ENCODE measurements at regions not wholly inside any gene's neighbourhood (a gene's known extent, or its start where the extent isn't known, plus 50 kb on each side); places are given as distances from the start of the nearest gene placed in this dataset.

GRCh38 chr17:51527225-51527982, 267.1 kb downstream of the UTP18 start:
- no peak for DNase-seq (ENCODE audit: low read depth)
- no peak overlapping the region for H3K4me3 ChIP-seq (ENCODE audit: low read depth, low read length)
- TF ChIP-seq CTCF (IDR thresholded peaks at IDR 0.05; ENCODE audit: insufficient read depth, low read depth, low read length), result no peak

- DNase-seq (ENCODE audit: low read depth), result no peak
- no peak for TF ChIP-seq CTCF (IDR thresholded peaks at IDR 0.05; ENCODE audit: insufficient read depth, low read depth, low read length)
- no peak overlapping the region for H3K4me3 ChIP-seq (ENCODE audit: low read depth, low read length)
These were observed 267.8 kb downstream of the UTP18 start for GRCh38 chr17:51528111-51528510.

- TF ChIP-seq CTCF (IDR thresholded peaks at IDR 0.05; ENCODE audit: insufficient read depth, low read depth, low read length), result no peak
- no peak for DNase-seq (ENCODE audit: low read depth)
- no peak overlapping the region for H3K4me3 ChIP-seq (ENCODE audit: low read depth, low read length)
These were observed 272.9 kb downstream of the UTP18 start for GRCh38 chr17:51533219-51533618.

GRCh38 chr17:51533821-51534220, 273.5 kb downstream of the UTP18 start:
- TF ChIP-seq CTCF (IDR thresholded peaks at IDR 0.05; ENCODE audit: insufficient read depth, low read depth, low read length), result no peak
- DNase-seq (ENCODE audit: low read depth), result no peak
- H3K4me3 ChIP-seq (ENCODE audit: low read depth, low read length), result no peak overlapping the region

GRCh38 chr17:51536627-51537026, 276.3 kb downstream of the UTP18 start:
- TF ChIP-seq CTCF (IDR thresholded peaks at IDR 0.05; ENCODE audit: insufficient read depth, low read depth, low read length), result no peak
- no peak overlapping the region for H3K4me3 ChIP-seq (ENCODE audit: low read depth, low read length)
- no peak for DNase-seq (ENCODE audit: low read depth)

- H3K4me3 ChIP-seq (ENCODE audit: low read depth, low read length), result no peak overlapping the region
- no peak for DNase-seq (ENCODE audit: low read depth)
- TF ChIP-seq CTCF (IDR thresholded peaks at IDR 0.05; ENCODE audit: insufficient read depth, low read depth, low read length), result no peak
These were observed 277.7 kb downstream of the UTP18 start for GRCh38 chr17:51537996-51538550.
